Endodermal cell (in vitro differentiated cells): ENCODE measurements at regions not wholly inside any gene's neighbourhood (a gene's known extent, or its start where the extent isn't known, plus 50 kb on each side); places are given as distances from the start of the nearest gene placed in this dataset.

Experiments used
- DNase-seq: peaks from one replicate; pipeline ENCODE4 v3.0.0-alpha.2; 2017
- H3K27ac ChIP-seq: 2 replicates; pipeline ENCODE4 v1.5.1; 2013; ENCODE audit warnings: mild to moderate bottlenecking, low read depth, low read length, moderate library complexity
- H3K27me3 ChIP-seq: 2 replicates; pipeline ENCODE4 v1.6.1; 2013; ENCODE audit warnings: mild to moderate bottlenecking, low read length, moderate library complexity; ENCODE audit not compliant: insufficient read depth, control insufficient read depth, poor library complexity, severe bottlenecking
- H3K36me3 ChIP-seq: 2 replicates; pipeline ENCODE4 v1.7.0; 2013; ENCODE audit warnings: mild to moderate bottlenecking, low read length, moderate library complexity; ENCODE audit not compliant: control insufficient read depth, insufficient read depth
- H3K4me1 ChIP-seq: one replicate; pipeline ENCODE4 v1.7.0; 2013; ENCODE audit warnings: low read length; ENCODE audit not compliant: control insufficient read depth, insufficient read depth
- H3K4me3 ChIP-seq: 2 replicates; pipeline ENCODE4 v1.5.1; 2013; ENCODE audit warnings: mild to moderate bottlenecking, low read length, moderate library complexity
- H3K9ac ChIP-seq: 2 replicates; pipeline ENCODE4 v1.6.1; 2013; ENCODE audit warnings: mild to moderate bottlenecking, low read length, moderate library complexity; ENCODE audit not compliant: poor library complexity, severe bottlenecking; ENCODE audit errors: extremely low read depth
- H3K9me3 ChIP-seq: 2 replicates; pipeline ENCODE4 v1.6.1; 2013; ENCODE audit warnings: mild to moderate bottlenecking, low read length, moderate library complexity; ENCODE audit not compliant: control insufficient read depth
- H3K27ac Mint-ChIP-seq: 2 replicates; pipeline ENCODE4 v1.8.0; 2020; ENCODE audit warnings: mixed read lengths
- H3K27me3 Mint-ChIP-seq: 2 replicates; pipeline ENCODE4 v1.8.0; 2021; ENCODE audit warnings: mild to moderate bottlenecking, mixed read lengths; ENCODE audit not compliant: insufficient read depth
- H3K36me3 Mint-ChIP-seq: 2 replicates; pipeline ENCODE4 v1.8.0; 2020; ENCODE audit warnings: low read depth, mixed read lengths
- H3K4me1 Mint-ChIP-seq: 2 replicates; pipeline ENCODE4 v1.8.0; 2020; ENCODE audit warnings: mixed read lengths
- H3K4me3 Mint-ChIP-seq: 2 replicates; pipeline ENCODE4 v1.8.0; 2020; ENCODE audit warnings: mild to moderate bottlenecking, moderate library complexity, mixed read lengths
- H3K9me3 Mint-ChIP-seq: 2 replicates; pipeline ENCODE4 v1.8.0; 2020; ENCODE audit warnings: mild to moderate bottlenecking, mixed read lengths
- CTCF ChIP-seq: fragments of 200-600 bp; sonication (generic); conservative IDR thresholded peaks from 2 replicates; pipeline ENCODE4 v1.5.0; 2021; ENCODE audit warnings: antibody characterized with exemption, mild to moderate bottlenecking
- WGBS, 2 experiments: methylation state at CpG; one replicate each; pipeline versions ENCODE4 v1.1.5 to v1.1.7; 2013; ENCODE audit warnings: missing lambda C conversion rate in 2 of 2, mixed read lengths in 1 of 2; ENCODE audit not compliant: insufficient coverage in 1 of 2, insufficient read length in 1 of 2; 5-methylcytosine and 5-hydroxymethylcytosine counted together

GRCh38 chr7:25289518-25289917, 61.2 kb upstream of the NPVF start:
- Mint-ChIP-seq H3K9me3 (no peaks in the 10 kb centered on the region), H3K36me3 (no peaks in the 10 kb centered on the region), H3K4me1 (peaks cover 19% of the 10 kb centered on the region), H3K27me3 (no peaks in the 10 kb centered on the region), H3K4me3 (no peak overlapping the region), H3K27ac (no peak overlapping the region)
- TF ChIP-seq CTCF, result no peak
- WGBS, 2 experiments, result 92% methylated on average over 1 of the region's 1 CpG; no CpG with 5 or more reads in 1 of the 2 experiments
- no peak for DNase-seq
- no peak overlapping the region for H3K4me3 ChIP-seq
- no peaks in the 10 kb centered on the region for H3K36me3 ChIP-seq
- H3K9me3 ChIP-seq, result no peaks in the 10 kb centered on the region
- H3K27me3 ChIP-seq, result no peaks in the 10 kb centered on the region
- no peak overlapping the region for H3K9ac ChIP-seq
- peaks cover 5% of the 10 kb centered on the region for H3K4me1 ChIP-seq
- no peak overlapping the region for H3K27ac ChIP-seq

GRCh38 chr7:25294624-25295023, 66.3 kb upstream of the NPVF start:
- Histone ChIP-seq H3K4me3 (no peak overlapping the region), H3K9me3 (no peaks in the 10 kb centered on the region), H3K27me3 (no peaks in the 10 kb centered on the region), H3K36me3 (no peaks in the 10 kb centered on the region), H3K4me1 (no peaks in the 10 kb centered on the region), H3K27ac (no peak overlapping the region), H3K9ac (no peak overlapping the region)
- DNase-seq, result no peak
- Mint-ChIP-seq H3K9me3 (no peaks in the 10 kb centered on the region), H3K27ac (no peak overlapping the region), H3K4me3 (no peak overlapping the region), H3K4me1 (no peaks in the 10 kb centered on the region), H3K36me3 (no peaks in the 10 kb centered on the region), H3K27me3 (no peaks in the 10 kb centered on the region)
- 92 to 95% methylated on average over 2 to 3 of the region's 3 CpGs for WGBS, 2 experiments
- TF ChIP-seq CTCF, result no peak

GRCh38 chr7:25295387-25295786, 67.1 kb upstream of the NPVF start:
- whole genome bisulfite sequencing, 2 experiments, result 83 to 94% methylated on average over 1 to 4 of the region's 4 CpGs
- no peaks in the 10 kb centered on the region for H3K27me3 ChIP-seq
- no peaks in the 10 kb centered on the region for H3K9me3 Mint-ChIP-seq
- no peak overlapping the region for H3K9ac ChIP-seq
- H3K27ac Mint-ChIP-seq, result no peak overlapping the region
- H3K4me3 Mint-ChIP-seq, result no peak overlapping the region
- no peak for TF ChIP-seq CTCF
- DNase-seq, result no peak
- no peaks in the 10 kb centered on the region for H3K27me3 Mint-ChIP-seq
- no peaks in the 10 kb centered on the region for H3K36me3 ChIP-seq
- H3K4me1 ChIP-seq, result no peaks in the 10 kb centered on the region
- H3K4me3 ChIP-seq, result no peak overlapping the region
- no peaks in the 10 kb centered on the region for H3K4me1 Mint-ChIP-seq
- H3K9me3 ChIP-seq, result no peaks in the 10 kb centered on the region
- H3K36me3 Mint-ChIP-seq, result no peaks in the 10 kb centered on the region
- H3K27ac ChIP-seq, result no peak overlapping the region
